Astrocyte (in vitro differentiated cells and primary cell): ENCODE measurements at regions not wholly inside any gene's neighbourhood (a gene's known extent, or its start where the extent isn't known, plus 50 kb on each side); places are given as distances from the start of the nearest gene placed in this dataset.

ENCODE experiments used
- EZH2 ChIP-seq: IDR thresholded peaks from 2 replicates; pipeline ENCODE4 v1.6.1; 2012; ENCODE audit warnings: mild to moderate bottlenecking, low read length, inconsistent platforms; ENCODE audit not compliant: insufficient read depth
- TF ChIP-seq, protein P1 (sequence below): IDR thresholded peaks from 2 replicates; pipeline ENCODE4 v1.5.1; 2011; ENCODE audit warnings: low read depth, mild to moderate bottlenecking, inconsistent platforms, low read length, moderate library complexity; ENCODE audit not compliant: insufficient read depth

DNA sequence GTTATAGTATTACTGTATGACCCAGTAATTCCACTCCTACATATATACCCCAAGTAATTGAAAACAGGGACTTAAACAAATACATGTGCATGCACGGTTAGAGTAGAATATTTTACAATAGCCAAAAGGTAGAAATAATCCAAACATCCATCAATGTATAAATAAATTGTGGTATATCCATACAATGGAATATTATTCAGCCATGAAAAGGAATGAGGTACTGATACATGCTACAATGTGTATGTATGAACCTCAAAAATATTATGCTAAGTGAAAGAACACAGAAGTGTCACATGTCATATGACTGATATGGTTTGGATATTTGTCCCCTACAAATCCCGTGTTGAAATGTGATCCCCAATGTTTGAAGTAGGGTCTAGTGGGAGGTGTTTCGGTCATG lies 560.8 kb upstream of the LARGE1 start:
- TF ChIP-seq, protein P1, sequence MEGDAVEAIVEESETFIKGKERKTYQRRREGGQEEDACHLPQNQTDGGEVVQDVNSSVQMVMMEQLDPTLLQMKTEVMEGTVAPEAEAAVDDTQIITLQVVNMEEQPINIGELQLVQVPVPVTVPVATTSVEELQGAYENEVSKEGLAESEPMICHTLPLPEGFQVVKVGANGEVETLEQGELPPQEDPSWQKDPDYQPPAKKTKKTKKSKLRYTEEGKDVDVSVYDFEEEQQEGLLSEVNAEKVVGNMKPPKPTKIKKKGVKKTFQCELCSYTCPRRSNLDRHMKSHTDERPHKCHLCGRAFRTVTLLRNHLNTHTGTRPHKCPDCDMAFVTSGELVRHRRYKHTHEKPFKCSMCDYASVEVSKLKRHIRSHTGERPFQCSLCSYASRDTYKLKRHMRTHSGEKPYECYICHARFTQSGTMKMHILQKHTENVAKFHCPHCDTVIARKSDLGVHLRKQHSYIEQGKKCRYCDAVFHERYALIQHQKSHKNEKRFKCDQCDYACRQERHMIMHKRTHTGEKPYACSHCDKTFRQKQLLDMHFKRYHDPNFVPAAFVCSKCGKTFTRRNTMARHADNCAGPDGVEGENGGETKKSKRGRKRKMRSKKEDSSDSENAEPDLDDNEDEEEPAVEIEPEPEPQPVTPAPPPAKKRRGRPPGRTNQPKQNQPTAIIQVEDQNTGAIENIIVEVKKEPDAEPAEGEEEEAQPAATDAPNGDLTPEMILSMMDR: no peak
- TF ChIP-seq EZH2: no peak
